Epithelial cell of esophagus (primary cell): ENCODE measurements at regions not wholly inside any gene's neighbourhood (a gene's known extent, or its start where the extent isn't known, plus 50 kb on each side); places are given as distances from the start of the nearest gene placed in this dataset.

Experiments used
- DNase-seq: peaks from one replicate; pipeline ENCODE4 v3.0.0; 2010; ENCODE audit warnings: low read depth
- H3K4me3 ChIP-seq: 2 replicates; pipeline ENCODE4 v1.5.1; 2011; ENCODE audit warnings: mild to moderate bottlenecking, low read length, control low read depth
- CTCF ChIP-seq: IDR thresholded peaks from 2 replicates; pipeline ENCODE4 v1.5.1; 2011; ENCODE audit warnings: low read depth, mild to moderate bottlenecking, low read length, control low read depth, inconsistent platforms; ENCODE audit not compliant: insufficient read depth; ENCODE audit errors: missing control alignments

- H3K4me3 ChIP-seq, result no peak overlapping the region
- no peak for TF ChIP-seq CTCF
- DNase-seq, result no peak
Measured at GRCh38 chr5:145203193-145203592, 631.9 kb downstream of the PRELID2 start.

GRCh38 chr5:145198525-145199260 is 636.4 kb downstream of the PRELID2 start:
- TF ChIP-seq CTCF, result no peak
- no peak for DNase-seq

DNA sequence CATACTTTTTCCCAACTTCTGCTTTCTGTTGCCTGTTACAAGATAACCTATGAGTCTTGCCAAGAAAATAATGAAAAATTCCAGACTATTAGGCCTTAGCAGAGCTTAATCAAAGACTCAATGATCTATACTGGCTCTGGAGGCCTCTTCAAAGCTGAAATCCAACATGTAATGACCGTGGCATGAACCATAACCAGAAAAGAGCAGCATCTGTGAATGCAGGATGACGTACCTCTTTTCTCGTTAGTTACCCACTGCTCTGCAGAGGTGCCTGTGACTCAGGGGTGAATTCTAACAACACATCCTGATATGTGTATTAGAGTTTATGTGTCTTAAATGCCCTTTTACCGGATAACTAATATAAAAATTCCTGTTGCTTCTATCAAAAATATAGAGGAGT is 645.4 kb downstream of the PRELID2 start:
- no peak for TF ChIP-seq CTCF
- H3K4me3 ChIP-seq, result no peak overlapping the region
- DNase-seq, result no peak

More at GRCh38 chr5:145198525-145199260, 636.4 kb downstream of the PRELID2 start:
- no peak overlapping the region for H3K4me3 ChIP-seq

- no peak for TF ChIP-seq CTCF
- no peak for DNase-seq
- H3K4me3 ChIP-seq, result no peak overlapping the region
Measured at GRCh38 chr5:145180371-145180770, 654.8 kb downstream of the PRELID2 start.

DNA sequence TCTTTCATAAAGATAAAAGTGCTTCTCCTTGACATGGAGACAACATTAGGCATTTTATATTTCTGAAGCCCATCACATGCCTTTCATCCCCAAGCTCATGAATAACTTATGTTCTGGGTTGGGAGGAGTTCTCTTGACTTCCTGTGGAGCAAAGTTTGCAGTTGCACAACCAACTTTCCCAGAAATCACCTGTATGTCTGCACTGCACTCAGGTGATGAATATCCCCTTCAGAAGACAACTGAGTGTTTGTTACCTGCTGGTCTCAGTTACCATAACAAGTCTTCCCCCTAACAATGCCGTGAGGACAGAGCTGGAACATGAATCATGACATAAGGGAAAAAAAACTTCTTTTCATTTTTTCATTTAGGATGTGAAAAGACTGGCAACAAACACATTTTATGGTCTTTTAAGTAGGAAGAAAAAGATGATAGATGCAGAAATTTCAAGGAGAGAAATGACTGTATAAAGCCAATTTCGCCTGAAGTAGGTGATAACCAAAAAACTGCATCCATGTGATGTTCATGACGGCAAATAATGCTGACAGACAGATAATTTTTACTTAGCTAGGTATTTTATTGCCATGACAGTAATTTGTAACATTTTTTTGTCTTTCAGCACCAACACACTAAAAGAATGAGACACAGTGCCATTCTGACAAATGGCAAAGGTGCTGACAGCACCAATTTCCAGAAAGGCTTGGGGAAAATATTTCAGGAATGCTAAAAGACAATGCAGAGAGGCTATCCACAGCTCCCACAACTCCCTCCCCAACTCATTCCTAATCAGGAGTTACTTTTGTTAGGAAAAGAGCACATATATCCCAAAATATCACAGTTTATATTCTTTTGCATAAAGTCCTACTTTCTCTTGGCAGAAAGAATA is 656.3 kb downstream of the PRELID2 start:
- TF ChIP-seq CTCF, result no peak
- no peak overlapping the region for H3K4me3 ChIP-seq
- peak; percentile 9 for DNase-seq

- TF ChIP-seq CTCF, result no peak
- DNase-seq, result no peak
- no peak overlapping the region for H3K4me3 ChIP-seq
Measured at GRCh38 chr5:145176041-145176440, 659.1 kb downstream of the PRELID2 start.
